Ovary (tissue), 3 donors: ENCODE measurements at regions not wholly inside any gene's neighbourhood (a gene's known extent, or its start where the extent isn't known, plus 50 kb on each side); places are given as distances from the start of the nearest gene placed in this dataset.

ENCODE experiments used
- CTCF ChIP-seq, 3 donors: fragments of 450-650 bp in 2 of 3; fragments of 200-600 bp in 1 of 3; IDR thresholded peaks; one replicate each; pipeline versions ENCODE4 v1.5.1 to v1.8.0; 2016 to 2022; ENCODE audit warnings: antibody characterized with exemption in 3 of 3, mild to moderate bottlenecking in 1 of 3
- EP300 ChIP-seq: sonication (generic); formaldehyde crosslinking; IDR thresholded peaks from one replicate; pipeline ENCODE4 v1.6.1; 2017; ENCODE audit warnings: antibody characterized with exemption
- POLR2A ChIP-seq: fragments of 450-650 bp; IDR thresholded peaks from one replicate; pipeline ENCODE4 v1.6.1; 2017; ENCODE audit warnings: antibody characterized with exemption, mild to moderate bottlenecking, moderate library complexity
- donor health status: DM: no; HTN: no; CAD: no.

DNA sequence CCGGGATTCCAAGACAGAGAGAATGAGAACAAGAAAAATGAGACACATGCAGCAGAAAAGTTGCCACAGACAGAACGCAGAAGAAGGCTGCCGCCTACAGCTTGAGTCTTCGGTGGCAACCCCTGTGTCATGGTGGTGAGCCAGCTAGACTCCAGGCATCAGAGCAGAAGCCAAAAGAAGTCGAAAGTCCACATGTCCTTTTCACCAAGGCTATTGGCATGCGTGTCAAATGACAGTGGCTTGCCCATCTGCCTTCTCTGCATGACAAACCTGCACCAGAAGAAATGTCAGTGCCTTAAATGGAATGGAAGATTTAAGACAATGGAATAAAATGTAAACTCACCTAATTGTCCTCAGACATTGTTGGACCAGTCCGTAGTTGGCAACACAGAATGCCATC lies 93.9 kb upstream of the NPSR1 start:
- TF ChIP-seq CTCF (IDR thresholded peaks at IDR 0.05) (no peak), POLR2A (no peak), EP300 (no peak)
